GM12892 (cell line): ENCODE measurements at regions not wholly inside any gene's neighbourhood (a gene's known extent, or its start where the extent isn't known, plus 50 kb on each side); places are given as distances from the start of the nearest gene placed in this dataset.

Experiments used
- POLR2A ChIP-seq: IDR thresholded peaks from 2 replicates; pipeline ENCODE4 v1.6.1; 2011; ENCODE audit warnings: low read depth, low read length, control low read depth
- POLR2AphosphoS5 ChIP-seq: IDR thresholded peaks from 2 replicates; pipeline ENCODE4 v1.6.1; 2011; ENCODE audit warnings: low read depth, low read length, control low read depth
- TAF1 ChIP-seq: IDR thresholded peaks from 2 replicates; pipeline ENCODE4 v1.6.1; 2011; ENCODE audit warnings: low read depth, mild to moderate bottlenecking, control low read depth, low read length, borderline replicate concordance

GRCh38 chr16:26733710-26734109, 333.0 kb upstream of the C16orf82 start:
- no peak for TF ChIP-seq POLR2AphosphoS5
- no peak for TF ChIP-seq POLR2A
- no peak for TF ChIP-seq TAF1
